Neural progenitor cell (in vitro differentiated cells): ENCODE measurements at regions not wholly inside any gene's neighbourhood (a gene's known extent, or its start where the extent isn't known, plus 50 kb on each side); places are given as distances from the start of the nearest gene placed in this dataset.

ENCODE experiments used
- CTCF ChIP-seq: fragments of 200-600 bp; sonication (generic); IDR thresholded peaks from 2 replicates; pipeline ENCODE4 v1.5.1; 2017; ENCODE audit warnings: antibody characterized with exemption, mild to moderate bottlenecking
- EZH2 ChIP-seq: fragments of 200-600 bp; sonication (generic); IDR thresholded peaks from 2 replicates; pipeline ENCODE4 v1.6.1; 2017; ENCODE audit warnings: antibody characterized with exemption, mild to moderate bottlenecking, moderate library complexity
- EZH2phosphoT487 ChIP-seq: fragments of 200-600 bp; sonication (generic); IDR thresholded peaks from 2 replicates; pipeline ENCODE4 v1.6.1; 2017; ENCODE audit warnings: antibody characterized with exemption

GRCh38 chr5:56512313-56512996 is 279.3 kb upstream of the ANKRD55 start:
- TF ChIP-seq CTCF (no peak), EZH2 (no peak), EZH2phosphoT487 (no peak)
